ENCODE measurements at regions not wholly inside any gene's neighbourhood (a gene's known extent, or its start where the extent isn't known, plus 50 kb on each side); places are given as distances from the start of the nearest gene placed in this dataset.

GRCh38 chr2:104774631-104775030, 79.3 kb upstream of the POU3F3 start:
- no peak for DNase-seq
- Histone ChIP-seq H3K9ac (no peak overlapping the region), H3F3A (replicated peaks; ENCODE audit: insufficient read depth) (no peaks in the 10 kb centered on the region), H3K79me2 (ENCODE audit: insufficient read depth) (no peaks in the 10 kb centered on the region), H3K4me1 (ENCODE audit: control insufficient read depth in 1 of 2, insufficient read depth in 2 of 2, low read depth in 1 of 2, low read length in 1 of 2) (no peaks in the 10 kb centered on the region), H3K9me2 (no peaks in the 10 kb centered on the region), H3K36me3 (replicated peaks in 1 of 2; ENCODE audit: control insufficient read depth in 1 of 2, insufficient read depth in 2 of 2, low read length in 1 of 2) (no peaks in the 10 kb centered on the region), H3K4me3 (ENCODE audit: low read depth in 2 of 2, low read length in 1 of 2) (no peak overlapping the region), H3K9me3 (no peaks in the 10 kb centered on the region), H3K27ac (ENCODE audit: low read depth in 2 of 2, low read length in 1 of 2) (no peak overlapping the region), H3K4me2 (no peak overlapping the region), H3K27me3 (ENCODE audit: insufficient read depth) (no peaks in the 10 kb centered on the region), H2AFZ (ENCODE audit: low read depth) (no peak overlapping the region), H4K20me1 (ENCODE audit: insufficient read depth) (no peaks in the 10 kb centered on the region)
- TF ChIP-seq, protein P1, sequence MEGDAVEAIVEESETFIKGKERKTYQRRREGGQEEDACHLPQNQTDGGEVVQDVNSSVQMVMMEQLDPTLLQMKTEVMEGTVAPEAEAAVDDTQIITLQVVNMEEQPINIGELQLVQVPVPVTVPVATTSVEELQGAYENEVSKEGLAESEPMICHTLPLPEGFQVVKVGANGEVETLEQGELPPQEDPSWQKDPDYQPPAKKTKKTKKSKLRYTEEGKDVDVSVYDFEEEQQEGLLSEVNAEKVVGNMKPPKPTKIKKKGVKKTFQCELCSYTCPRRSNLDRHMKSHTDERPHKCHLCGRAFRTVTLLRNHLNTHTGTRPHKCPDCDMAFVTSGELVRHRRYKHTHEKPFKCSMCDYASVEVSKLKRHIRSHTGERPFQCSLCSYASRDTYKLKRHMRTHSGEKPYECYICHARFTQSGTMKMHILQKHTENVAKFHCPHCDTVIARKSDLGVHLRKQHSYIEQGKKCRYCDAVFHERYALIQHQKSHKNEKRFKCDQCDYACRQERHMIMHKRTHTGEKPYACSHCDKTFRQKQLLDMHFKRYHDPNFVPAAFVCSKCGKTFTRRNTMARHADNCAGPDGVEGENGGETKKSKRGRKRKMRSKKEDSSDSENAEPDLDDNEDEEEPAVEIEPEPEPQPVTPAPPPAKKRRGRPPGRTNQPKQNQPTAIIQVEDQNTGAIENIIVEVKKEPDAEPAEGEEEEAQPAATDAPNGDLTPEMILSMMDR (IDR thresholded peaks at IDR 0.05): no peak
- no peak for TF ChIP-seq CHD2 (IDR thresholded peaks at IDR 0.05; ENCODE audit: low read length, partially characterized antibody)
- POLR2A ChIA-PET: no interaction called here
- CTCF ChIA-PET: no interaction called here
- WGBS (ENCODE audit: low lambda C conversion rate): 14% methylated on average over 3 of the region's 3 CpGs

GRCh38 chr2:104777721-104778120, 76.2 kb upstream of the POU3F3 start:
- Histone ChIP-seq H4K20me1 (ENCODE audit: insufficient read depth) (no peaks in the 10 kb centered on the region), H3K27ac (ENCODE audit: low read depth in 2 of 2, low read length in 1 of 2) (no peak overlapping the region), H3K27me3 (ENCODE audit: insufficient read depth) (no peaks in the 10 kb centered on the region), H3K79me2 (ENCODE audit: insufficient read depth) (no peaks in the 10 kb centered on the region), H3K4me2 (no peak overlapping the region), H3F3A (replicated peaks; ENCODE audit: insufficient read depth) (no peaks in the 10 kb centered on the region), H3K36me3 (replicated peaks in 1 of 2; ENCODE audit: control insufficient read depth in 1 of 2, insufficient read depth in 2 of 2, low read length in 1 of 2) (no peaks in the 10 kb centered on the region), H2AFZ (ENCODE audit: low read depth) (no peak overlapping the region), H3K9me3 (no peaks in the 10 kb centered on the region), H3K4me3 (ENCODE audit: low read depth in 2 of 2, low read length in 1 of 2) (no peak overlapping the region), H3K9ac (no peak overlapping the region), H3K4me1 (ENCODE audit: control insufficient read depth in 1 of 2, insufficient read depth in 2 of 2, low read depth in 1 of 2, low read length in 1 of 2) (no peaks in the 10 kb centered on the region), H3K9me2 (no peaks in the 10 kb centered on the region)
- 20% methylated on average over 2 of the region's 2 CpGs for WGBS (ENCODE audit: low lambda C conversion rate)
- ChIA-PET CTCF (interaction anchor here (1.0 kb wide), 1 partner anchor 72 kb away, joined by 3 read pairs; no protein-coding TSS in a partner anchor), POLR2A (no interaction called here)
- TF ChIP-seq, protein P2, sequence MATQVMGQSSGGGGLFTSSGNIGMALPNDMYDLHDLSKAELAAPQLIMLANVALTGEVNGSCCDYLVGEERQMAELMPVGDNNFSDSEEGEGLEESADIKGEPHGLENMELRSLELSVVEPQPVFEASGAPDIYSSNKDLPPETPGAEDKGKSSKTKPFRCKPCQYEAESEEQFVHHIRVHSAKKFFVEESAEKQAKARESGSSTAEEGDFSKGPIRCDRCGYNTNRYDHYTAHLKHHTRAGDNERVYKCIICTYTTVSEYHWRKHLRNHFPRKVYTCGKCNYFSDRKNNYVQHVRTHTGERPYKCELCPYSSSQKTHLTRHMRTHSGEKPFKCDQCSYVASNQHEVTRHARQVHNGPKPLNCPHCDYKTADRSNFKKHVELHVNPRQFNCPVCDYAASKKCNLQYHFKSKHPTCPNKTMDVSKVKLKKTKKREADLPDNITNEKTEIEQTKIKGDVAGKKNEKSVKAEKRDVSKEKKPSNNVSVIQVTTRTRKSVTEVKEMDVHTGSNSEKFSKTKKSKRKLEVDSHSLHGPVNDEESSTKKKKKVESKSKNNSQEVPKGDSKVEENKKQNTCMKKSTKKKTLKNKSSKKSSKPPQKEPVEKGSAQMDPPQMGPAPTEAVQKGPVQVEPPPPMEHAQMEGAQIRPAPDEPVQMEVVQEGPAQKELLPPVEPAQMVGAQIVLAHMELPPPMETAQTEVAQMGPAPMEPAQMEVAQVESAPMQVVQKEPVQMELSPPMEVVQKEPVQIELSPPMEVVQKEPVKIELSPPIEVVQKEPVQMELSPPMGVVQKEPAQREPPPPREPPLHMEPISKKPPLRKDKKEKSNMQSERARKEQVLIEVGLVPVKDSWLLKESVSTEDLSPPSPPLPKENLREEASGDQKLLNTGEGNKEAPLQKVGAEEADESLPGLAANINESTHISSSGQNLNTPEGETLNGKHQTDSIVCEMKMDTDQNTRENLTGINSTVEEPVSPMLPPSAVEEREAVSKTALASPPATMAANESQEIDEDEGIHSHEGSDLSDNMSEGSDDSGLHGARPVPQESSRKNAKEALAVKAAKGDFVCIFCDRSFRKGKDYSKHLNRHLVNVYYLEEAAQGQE (IDR thresholded peaks at IDR 0.05; ENCODE audit: low read depth, low read length): no peak
- no peak for TF ChIP-seq USF1 (IDR thresholded peaks at IDR 0.05; ENCODE audit: borderline replicate concordance, low read depth)
- TF ChIP-seq EZH2phosphoT487 (IDR thresholded peaks at IDR 0.05; ENCODE audit: borderline replicate concordance, low read depth): no peak
- no peak for TF ChIP-seq GATA2 (CRISPR knock-in tag; IDR thresholded peaks at IDR 0.05)
- TF ChIP-seq YY1 (IDR thresholded peaks at IDR 0.05; ENCODE audit: low read depth): no peak
- TF ChIP-seq GABPA (IDR thresholded peaks at IDR 0.05; ENCODE audit: low read depth): no peak
- TF ChIP-seq TEAD4 (IDR thresholded peaks at IDR 0.05; ENCODE audit: borderline replicate concordance, insufficient read depth): no peak
- no peak for TF ChIP-seq TCF12 (IDR thresholded peaks at IDR 0.05)
- no peak for TF ChIP-seq FOSL2 (IDR thresholded peaks at IDR 0.05; ENCODE audit: borderline replicate concordance, low read depth)
- TF ChIP-seq, protein P3, sequence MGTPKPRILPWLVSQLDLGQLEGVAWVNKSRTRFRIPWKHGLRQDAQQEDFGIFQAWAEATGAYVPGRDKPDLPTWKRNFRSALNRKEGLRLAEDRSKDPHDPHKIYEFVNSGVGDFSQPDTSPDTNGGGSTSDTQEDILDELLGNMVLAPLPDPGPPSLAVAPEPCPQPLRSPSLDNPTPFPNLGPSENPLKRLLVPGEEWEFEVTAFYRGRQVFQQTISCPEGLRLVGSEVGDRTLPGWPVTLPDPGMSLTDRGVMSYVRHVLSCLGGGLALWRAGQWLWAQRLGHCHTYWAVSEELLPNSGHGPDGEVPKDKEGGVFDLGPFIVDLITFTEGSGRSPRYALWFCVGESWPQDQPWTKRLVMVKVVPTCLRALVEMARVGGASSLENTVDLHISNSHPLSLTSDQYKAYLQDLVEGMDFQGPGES (IDR thresholded peaks at IDR 0.05; ENCODE audit: low read depth, low read length): no peak
- DNase-seq: no peak
